HG03558 (cell line): ENCODE measurements at regions not wholly inside any gene's neighbourhood (a gene's known extent, or its start where the extent isn't known, plus 50 kb on each side); places are given as distances from the start of the nearest gene placed in this dataset.
"Not testable (repeated sequence)": the region's sequence is repeated elsewhere in the genome, so short reads cannot be mapped to it uniquely, and the experiment has no call there.

Source experiments
- ATAC-seq: cut with Tn5 transposase; IDR thresholded peaks from one replicate; pipeline ENCODE4 v1.9.1; 2021; ENCODE audit warnings: moderate number of reproducible peaks; ENCODE audit not compliant: unreplicated experiment; ENCODE audit errors: extremely low read depth

DNA sequence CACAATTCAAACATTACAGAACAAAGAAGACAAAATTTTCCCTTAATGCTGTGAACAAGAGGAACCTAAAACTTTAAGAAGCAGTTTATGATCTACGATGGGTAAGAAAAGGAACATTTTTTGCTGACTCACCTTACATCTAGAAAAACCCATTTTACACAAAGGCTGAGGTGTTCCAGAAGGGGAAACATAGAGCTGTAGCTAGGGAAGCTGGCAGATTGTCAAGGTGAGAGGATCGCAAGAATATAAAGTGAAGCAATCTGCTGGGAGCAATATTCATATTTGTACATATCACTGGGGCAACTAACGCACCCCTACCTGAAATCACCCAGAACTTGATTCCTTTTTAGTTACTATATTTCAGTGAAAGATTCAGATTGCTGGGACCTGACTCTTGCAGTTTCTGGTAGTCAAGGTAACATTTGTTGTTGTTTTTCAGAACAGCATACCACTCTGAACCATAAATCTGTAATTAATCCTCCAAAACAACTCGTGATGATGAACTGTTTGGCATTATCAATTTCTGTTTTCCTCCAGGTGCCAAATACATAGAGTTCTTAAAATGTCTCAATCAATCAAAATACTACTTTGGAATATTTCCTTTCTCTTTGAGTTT is 184.1 kb upstream of the LRRC3B start:
- no peak for ATAC-seq

DNA sequence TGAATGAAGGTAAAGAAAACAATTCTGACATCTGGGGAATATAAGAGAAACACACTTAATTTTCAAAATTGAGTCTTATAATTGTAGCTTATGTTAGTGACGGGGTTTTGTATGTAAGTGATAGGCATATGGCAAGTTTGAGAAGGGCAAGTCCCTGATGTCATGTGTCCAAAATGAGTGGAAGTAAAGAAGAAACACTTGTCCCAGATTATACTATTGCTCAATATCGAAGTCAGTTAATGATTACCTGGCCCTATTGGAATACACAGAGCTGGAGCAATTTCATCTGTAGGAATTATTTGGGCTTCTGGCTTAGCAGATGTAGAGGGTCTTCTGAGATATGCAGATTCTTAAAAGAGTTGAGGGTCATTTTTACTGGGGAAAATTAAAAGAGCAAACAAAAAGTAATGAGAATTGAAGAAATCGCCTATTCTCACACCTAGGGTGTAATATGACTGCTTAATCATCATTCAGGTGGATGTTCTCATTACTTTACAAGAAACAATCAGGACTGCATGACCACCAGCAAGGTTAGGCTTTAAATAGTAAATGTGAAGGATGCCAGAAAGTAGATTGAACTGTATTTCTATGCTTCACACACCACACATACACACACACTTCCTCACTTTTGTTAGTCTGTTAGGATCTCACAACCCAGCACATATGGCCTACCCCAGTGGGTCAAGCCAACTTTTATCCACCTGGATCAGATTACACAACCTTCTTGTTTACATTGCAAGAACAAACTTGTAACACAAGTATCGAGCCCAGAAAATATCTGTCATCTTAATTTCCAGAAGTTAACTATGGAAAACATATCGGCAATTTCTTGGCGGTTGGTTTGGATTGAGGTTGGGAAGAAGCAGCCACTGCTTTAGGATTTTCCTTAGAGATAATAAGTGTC is 183.3 kb upstream of the LRRC3B start:
- ATAC-seq = no peak

DNA sequence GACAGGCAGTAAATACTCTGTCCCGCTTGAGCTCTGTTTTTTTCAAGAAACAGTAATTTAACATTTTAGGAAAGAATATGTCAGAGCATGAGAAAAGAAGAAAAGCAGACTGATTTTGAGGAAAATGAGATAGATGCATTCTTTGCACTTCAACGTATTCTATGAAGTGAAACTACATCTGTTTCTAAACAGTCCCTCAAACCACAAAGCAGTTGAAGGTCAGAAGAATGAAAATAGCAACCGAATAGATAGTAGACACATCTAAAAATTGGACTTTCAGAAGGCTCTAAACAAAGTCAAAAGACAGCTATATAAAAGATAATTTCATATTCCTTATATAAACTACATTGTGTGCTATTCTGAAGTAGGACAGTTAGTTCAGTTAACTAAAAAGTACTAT is 172.6 kb upstream of the LRRC3B start:
- no peak for ATAC-seq

DNA sequence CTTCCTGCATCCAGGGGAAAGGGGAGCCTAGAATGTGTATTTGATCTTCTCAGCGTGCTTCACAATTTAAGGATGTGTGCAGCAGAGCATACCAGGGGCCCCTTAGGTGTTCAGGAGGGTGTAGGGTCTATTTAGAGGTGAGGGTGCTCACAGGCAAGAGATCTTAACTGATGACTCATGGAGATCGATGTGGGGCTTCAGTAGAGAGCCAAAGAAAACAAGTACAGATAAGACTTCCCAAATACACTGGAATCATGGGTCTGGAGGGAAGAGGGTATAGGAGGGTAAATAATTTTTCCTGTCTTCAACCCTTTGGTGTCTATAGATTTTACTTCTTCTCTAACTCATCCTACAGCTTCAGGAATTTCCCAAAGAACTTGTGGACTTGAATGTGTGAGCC is 170.2 kb upstream of the LRRC3B start:
- ATAC-seq = no peak

DNA sequence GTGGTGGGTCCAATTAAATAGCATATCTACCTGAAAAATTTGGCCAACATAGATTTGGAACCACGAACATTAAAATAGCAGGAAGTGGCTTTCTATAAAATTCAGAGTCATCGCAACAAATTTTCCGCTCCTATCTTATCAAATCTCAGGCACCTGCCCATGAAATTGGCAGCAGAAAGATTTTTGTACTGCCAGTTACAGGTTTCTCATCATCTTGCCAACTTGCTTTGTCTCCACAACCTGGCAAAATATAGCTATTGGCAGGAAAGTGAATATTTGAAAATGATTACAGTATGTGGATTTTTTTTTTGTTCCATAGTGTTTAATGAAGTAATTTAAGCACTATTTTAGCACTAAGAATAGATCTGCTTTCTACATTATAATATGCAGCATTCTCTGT is 161.6 kb upstream of the LRRC3B start:
- no peak for ATAC-seq

DNA sequence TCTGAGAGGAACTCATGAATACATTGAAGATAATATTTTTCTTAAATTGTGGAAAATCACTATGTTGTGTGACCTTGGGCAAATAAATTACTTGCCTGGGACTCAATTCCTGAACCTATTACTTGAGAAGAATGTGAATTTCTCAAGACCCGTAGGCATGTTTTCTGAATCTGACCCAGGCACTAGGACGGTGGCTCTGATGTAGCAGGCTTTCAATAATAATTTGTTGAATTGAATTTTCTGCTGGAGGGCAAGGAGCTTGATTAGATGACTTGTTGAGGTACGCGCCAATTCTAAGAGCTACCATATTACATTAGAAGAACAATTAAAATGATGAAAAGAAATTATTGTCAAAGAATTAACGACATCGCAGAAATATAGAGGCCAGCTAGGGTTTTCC is 150.2 kb upstream of the LRRC3B start:
- no peak for ATAC-seq

DNA sequence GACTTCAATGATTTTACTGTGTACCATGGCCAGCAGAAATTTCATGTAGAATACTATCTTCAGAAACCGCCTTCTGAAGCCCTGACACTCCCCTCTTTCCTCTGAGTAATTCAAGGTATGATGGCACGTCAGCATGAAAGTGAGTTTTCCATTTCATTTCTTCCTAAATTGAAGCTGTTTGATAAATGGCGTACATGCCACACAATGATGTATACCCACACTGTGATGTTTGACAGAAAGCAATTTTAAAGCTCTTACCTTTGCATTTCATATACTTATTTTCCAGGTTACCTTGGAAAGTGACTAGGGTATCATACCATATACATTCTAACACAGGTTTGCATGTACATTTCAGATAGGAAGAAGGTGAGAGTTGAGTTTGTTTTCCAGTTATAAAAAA is 147.9 kb upstream of the LRRC3B start:
- no peak for ATAC-seq

DNA sequence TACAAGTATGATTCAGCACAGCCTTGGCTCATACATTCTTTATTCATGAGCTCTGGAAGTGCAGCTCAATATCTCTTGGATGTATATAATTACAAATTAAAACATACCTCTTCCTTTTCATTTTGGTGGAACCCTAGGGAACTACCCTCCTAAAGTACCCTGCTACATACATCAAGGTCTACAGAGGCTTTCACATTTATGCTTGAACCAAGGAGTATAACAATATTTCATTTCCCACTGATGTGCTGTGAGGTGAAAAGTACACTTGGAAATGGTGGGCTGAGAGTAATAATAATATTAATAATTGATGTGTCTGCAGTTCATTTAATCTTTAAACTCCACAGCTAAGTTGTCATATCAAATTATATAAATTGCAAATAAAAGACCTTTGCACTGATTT is 142.2 kb upstream of the LRRC3B start:
- no peak for ATAC-seq

DNA sequence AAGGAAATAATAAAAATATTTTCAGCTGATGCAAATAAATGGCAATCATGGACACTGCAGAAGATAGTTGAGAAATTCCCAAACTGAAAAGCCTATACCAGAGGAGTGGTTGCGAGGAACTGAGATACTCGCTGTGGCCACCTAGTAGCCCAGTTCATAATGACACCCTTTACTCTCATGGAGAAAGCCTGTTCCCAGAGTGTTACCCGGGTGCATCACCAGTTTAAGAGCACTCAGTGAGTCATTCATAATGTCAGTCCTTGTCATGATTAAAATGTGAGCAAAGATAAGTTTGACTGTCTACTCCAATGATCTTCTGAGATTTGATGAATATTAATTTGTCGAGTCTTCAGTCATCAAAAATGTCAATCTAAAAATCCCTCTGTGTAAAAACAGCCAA is 138.4 kb upstream of the LRRC3B start:
- ATAC-seq = no peak

DNA sequence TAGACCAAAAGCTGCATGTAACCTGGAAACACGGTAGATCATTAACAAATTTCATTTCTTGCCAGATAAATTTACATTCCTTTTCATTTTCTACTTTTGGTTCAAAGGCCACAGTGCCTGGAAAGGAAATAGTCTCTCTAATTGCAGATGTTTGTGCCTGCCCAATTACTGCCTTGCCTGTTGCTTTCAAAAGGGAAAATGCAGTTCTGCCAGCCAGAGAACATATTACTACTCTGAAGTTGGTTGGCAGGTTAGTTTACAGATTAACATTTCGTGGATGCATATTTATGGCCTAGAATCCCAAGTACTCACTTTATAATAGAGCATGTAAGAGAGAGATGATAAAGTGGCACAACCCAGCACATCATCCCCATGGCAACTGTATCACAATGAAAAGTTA is 124.3 kb upstream of the LRRC3B start:
- no peak for ATAC-seq

DNA sequence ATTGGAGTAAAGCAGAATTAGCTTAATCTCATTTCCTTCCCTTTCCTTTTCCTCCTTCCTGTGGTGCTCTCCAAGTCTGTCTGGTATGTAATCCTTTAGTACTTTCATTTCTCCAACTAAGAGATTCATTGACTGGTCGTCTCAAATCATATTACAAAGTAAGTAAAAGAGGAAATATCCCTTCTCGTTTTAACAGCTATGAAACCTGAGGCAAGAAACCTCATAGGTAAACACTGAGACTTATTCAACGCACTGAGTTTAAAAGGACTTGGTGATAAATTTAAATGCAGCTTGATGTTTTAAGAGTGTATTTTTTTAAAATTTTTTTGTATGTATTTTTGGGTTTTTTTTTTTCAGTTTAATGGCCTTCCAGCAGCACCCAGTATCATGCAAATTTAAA is 117.2 kb upstream of the LRRC3B start:
- no peak for ATAC-seq

DNA sequence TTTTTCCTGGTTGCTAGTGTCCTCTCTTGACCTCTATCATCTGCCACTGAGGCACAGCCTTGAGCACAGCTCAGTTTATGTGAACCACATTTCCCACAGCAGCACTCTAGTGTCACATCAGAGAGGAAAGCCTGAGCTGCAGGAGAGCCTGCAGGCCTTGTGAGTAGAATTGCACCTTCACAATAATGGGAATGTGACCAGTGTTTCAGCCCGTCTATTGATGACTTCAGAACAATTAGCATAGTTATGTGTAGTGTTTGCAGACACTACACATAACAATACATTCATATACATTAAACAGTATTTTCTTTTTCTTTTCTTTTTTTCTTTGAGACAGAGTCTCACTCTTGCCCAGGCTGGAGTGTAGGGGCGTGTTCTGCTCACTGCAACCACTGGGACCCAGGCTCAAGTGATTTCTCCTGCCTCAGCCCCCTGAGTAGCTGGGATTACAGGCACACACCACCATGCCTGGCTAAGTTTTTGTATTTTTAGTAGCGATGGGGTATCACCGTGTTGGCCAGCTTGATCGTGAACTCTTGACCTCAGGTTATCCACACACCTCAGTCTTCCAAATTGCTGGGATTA is 108.0 kb upstream of the LRRC3B start:
- ATAC-seq = not testable (repeated sequence)

DNA sequence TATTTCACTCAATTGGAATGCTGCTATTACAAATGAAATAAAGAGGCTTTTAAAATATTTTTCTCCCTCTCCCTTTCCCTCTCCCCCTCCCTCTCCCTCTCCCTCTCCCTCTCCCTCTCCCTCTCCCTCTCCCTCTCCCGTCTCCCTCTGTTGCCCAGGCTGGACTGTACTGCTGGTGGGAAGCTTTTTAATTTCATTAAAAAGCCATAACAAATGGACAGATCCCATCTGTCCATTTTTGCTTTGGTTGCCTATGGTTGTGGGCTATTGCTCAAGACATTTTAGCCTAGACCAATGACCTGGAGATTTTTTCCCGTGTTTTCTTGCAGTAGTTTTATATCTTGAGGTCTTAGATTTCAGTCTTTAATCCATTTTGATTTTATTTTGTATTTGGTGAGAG is 107.2 kb upstream of the LRRC3B start:
- ATAC-seq = no peak

DNA sequence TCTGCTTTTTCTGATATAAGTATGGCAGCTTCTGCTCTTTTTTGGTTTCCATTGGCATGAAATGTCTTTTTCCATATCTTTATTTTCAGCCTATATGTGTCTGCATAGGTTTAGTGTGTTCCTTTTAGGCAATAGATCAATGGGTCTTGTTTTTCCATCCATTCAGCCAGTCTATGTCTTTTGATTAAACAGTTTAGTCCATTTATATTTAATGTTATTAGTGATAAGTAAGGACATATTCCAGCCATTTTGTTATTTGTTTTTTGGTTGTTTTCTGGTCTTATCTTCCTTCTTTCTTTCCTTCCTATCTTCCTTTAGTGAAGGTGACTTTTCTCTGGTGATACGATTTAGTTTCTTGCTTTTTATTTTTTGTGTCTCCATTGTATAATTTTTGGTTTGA is 101.3 kb upstream of the LRRC3B start:
- no peak for ATAC-seq

DNA sequence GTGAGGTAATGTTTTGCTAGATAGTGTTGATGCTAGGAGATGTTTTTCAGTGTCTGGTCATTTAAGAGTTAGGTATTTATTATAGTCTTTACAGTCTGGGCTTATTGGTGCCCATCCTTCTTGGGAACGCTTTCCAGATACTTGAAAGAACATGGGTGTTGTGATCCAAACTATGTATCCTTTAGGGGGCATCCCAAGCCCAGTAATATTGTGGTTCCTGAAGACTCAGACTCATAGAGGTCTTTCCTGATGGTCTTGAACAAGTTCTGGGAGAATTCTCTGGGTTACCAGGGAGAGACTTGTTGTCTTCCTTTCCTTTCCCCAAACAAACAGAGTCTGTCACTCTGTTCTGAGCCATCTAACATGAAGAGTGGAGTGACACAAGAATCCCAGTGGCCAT is 99.7 kb upstream of the LRRC3B start:
- ATAC-seq = no peak

DNA sequence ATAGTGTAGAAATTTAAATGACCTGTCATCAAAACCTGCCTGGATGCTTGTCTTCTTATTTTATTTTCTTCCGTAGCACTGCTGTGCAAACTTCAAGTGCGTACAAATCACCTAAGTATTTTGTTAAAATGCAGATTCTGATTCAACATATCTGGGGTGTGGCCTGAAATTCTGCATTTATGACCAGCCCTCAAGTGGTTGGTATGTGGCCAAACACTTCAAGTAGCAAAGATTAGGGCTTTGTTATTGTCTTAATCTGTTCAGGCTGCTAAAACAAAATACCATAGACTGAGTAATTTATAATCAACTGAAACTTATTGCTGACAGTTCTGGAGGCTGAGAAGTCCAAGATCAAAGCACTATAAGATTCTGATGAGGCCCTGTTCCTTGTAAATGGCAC is 97.6 kb upstream of the LRRC3B start:
- ATAC-seq = no peak

DNA sequence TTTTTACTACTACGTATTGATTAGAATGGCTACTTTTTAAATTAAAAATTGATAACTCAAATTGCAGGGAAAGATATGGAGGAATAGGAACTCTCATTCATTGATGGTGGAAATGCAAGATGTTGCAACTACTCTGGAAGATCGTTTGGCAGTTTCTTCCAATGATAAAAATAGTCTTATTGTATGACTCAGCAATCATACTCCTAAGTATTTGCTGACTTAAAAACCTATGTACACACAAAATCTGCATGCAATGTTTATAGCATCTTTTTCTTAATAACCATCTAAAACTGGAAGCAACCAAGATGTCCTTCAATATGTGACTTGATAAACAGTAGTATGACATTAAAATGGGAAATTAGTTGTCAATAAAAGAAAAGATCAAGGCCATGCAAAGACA is 87.4 kb upstream of the LRRC3B start:
- no peak for ATAC-seq

DNA sequence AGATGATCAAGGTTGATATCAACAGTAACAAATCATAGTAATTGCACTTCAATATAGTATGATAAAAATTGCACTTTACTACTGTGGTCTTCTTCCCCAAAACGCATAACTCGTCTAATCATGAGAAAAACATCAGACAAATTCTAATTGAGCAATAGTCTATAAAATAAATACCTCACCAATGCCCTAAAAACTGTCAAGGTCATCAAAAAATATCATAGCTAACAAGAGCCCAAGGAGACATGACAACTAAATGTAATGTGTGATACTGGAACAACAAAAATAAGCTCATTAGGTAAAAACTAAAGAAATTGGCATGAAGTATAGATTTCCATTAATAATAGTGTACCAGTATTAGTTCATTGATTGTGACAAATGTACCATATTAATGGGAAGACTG is 85.6 kb upstream of the LRRC3B start:
- ATAC-seq = no peak

DNA sequence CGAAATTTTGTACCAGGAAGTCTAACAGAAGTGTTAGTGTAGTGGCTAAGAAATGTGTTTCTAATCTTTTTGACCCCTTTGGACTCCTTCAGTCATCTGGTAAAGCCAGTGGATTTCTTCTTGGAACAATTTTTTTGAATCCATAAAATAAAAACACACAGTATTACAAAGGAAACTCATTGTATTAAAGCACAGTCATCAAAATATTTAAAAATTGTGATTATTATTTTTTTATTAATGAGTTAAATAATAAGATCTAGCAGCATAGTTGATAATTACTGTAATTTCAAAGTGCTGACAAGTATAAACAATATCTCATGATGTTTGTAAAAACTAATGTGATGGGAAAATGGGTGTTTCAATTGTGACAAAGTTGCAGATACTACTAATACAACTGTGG is 72.2 kb upstream of the LRRC3B start:
- ATAC-seq = no peak

DNA sequence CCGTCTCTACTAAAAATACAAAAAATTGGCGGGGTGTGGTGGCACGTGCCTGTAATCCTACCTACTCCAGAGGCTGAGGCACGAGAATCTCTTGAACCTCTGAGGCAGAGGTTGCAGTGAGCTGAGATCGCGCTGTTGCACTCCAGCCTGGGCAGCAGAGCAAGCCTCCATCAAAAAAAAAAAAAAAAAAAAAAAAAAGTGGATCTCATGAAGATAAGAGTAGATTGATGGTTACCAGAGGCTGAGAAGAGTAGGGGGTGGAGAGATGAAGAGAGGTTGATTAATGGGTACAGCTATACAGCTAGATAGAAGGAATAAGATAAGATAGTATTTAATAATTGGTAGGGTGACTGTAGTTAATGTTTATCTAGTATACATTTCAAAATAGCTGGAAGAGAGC is 65.9 kb upstream of the LRRC3B start:
- ATAC-seq = no peak

DNA sequence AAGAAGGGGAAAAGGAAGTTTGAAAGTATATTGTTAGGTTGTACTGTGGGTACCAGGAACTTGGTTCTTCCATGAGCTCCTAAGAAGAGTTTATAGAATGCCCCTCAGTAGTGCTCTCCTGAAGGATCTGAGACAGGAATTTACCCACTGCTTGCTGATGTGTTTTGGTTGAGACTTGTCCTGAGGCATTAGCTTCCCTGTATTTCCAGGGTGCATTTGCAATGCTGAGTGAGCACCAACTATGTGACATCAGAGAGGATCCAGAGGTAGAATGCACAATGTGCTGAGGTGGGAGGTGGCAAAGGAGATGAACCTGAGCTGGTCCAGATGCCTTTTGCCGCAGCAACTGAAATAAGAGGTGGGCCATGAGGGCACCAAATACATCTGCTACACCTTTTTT is 64.3 kb upstream of the LRRC3B start:
- no peak for ATAC-seq

DNA sequence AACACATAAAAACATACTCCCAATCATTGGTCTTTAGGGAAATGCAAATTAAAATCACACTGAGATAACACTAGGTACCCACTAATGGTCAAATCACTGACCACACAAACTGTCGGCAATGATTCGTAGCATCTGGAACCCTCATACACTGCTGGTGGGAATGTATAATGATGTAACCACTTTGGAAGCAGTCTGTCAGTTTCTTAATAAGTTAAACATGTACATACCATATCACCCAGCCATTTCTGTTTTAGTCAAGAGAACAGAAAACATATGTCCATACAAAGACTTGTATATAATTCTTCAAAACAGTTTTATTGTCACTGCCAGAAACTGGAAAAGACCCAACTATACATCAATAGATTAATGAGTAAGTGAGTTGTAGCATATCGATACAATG is 63.3 kb upstream of the LRRC3B start:
- ATAC-seq = no peak
